ENCODE measurements at regions not wholly inside any gene's neighbourhood (a gene's known extent, or its start where the extent isn't known, plus 50 kb on each side); places are given as distances from the start of the nearest gene placed in this dataset.

- no peak for FAIRE-seq
- H3K4me3 ChIP-seq (ENCODE audit: low read depth, low read length): no peak overlapping the region
Measured at GRCh38 chr5:159400476-159400875, 70.2 kb upstream of the IL12B start.

GRCh38 chr5:159402311-159402710 lies 72.0 kb upstream of the IL12B start:
- TF ChIP-seq CTCF (IDR thresholded peaks at IDR 0.05; ENCODE audit: insufficient read depth, low read length, severe bottlenecking): no peak
- Histone ChIP-seq H3K4me3 (ENCODE audit: low read depth, low read length) (no peak overlapping the region), H3K27me3 (ENCODE audit: control insufficient read depth, insufficient read depth, low read length) (peaks cover 3% of the 10 kb centered on the region), H3K36me3 (ENCODE audit: control insufficient read depth, insufficient read depth, low read length) (no peaks in the 10 kb centered on the region)
- no peak for FAIRE-seq
- DNase-seq (ENCODE audit: low read depth): peak; percentile 22

More at GRCh38 chr5:159400476-159400875, 70.2 kb upstream of the IL12B start:
- H3K27me3 ChIP-seq (ENCODE audit: control insufficient read depth, insufficient read depth, low read length): no peaks in the 10 kb centered on the region
- no peak for DNase-seq (ENCODE audit: low read depth)
- no peaks in the 10 kb centered on the region for H3K36me3 ChIP-seq (ENCODE audit: control insufficient read depth, insufficient read depth, low read length)
- no peak for TF ChIP-seq CTCF (IDR thresholded peaks at IDR 0.05; ENCODE audit: insufficient read depth, low read length, severe bottlenecking)

GRCh38 chr5:159402856-159403255 lies 72.6 kb upstream of the IL12B start:
- FAIRE-seq (no peak), DNase-seq (ENCODE audit: low read depth) (no peak)
- TF ChIP-seq CTCF (IDR thresholded peaks at IDR 0.05; ENCODE audit: insufficient read depth, low read length, severe bottlenecking): no peak
- Histone ChIP-seq H3K4me3 (ENCODE audit: low read depth, low read length) (no peak overlapping the region), H3K27me3 (ENCODE audit: control insufficient read depth, insufficient read depth, low read length) (peaks cover 3% of the 10 kb centered on the region), H3K36me3 (ENCODE audit: control insufficient read depth, insufficient read depth, low read length) (no peaks in the 10 kb centered on the region)

GRCh38 chr5:159403906-159404681 lies 73.8 kb upstream of the IL12B start:
- Histone ChIP-seq H3K4me3 (ENCODE audit: low read depth, low read length) (no peak overlapping the region), H3K27me3 (ENCODE audit: control insufficient read depth, insufficient read depth, low read length) (peaks cover 3% of the 10 kb centered on the region), H3K36me3 (ENCODE audit: control insufficient read depth, insufficient read depth, low read length) (no peaks in the 10 kb centered on the region)
- no peak for DNase-seq (ENCODE audit: low read depth)
- no peak for TF ChIP-seq CTCF (IDR thresholded peaks at IDR 0.05; ENCODE audit: insufficient read depth, low read length, severe bottlenecking)
- FAIRE-seq: no peak

- H3K4me3 ChIP-seq (ENCODE audit: low read depth, low read length): no peak overlapping the region
- H3K36me3 ChIP-seq (ENCODE audit: control insufficient read depth, insufficient read depth, low read length): no peaks in the 10 kb centered on the region
- DNase-seq (ENCODE audit: low read depth) (no peak), FAIRE-seq (no peak)
- no peak for TF ChIP-seq CTCF (IDR thresholded peaks at IDR 0.05; ENCODE audit: insufficient read depth, low read length, severe bottlenecking)
- H3K27me3 ChIP-seq (ENCODE audit: control insufficient read depth, insufficient read depth, low read length): peaks cover 3% of the 10 kb centered on the region
Measured at GRCh38 chr5:159405611-159406031, 75.3 kb upstream of the IL12B start.

GRCh38 chr5:159406571-159406970 lies 76.3 kb upstream of the IL12B start:
- Histone ChIP-seq H3K36me3 (ENCODE audit: control insufficient read depth, insufficient read depth, low read length) (no peaks in the 10 kb centered on the region), H3K4me3 (ENCODE audit: low read depth, low read length) (no peak overlapping the region), H3K27me3 (ENCODE audit: control insufficient read depth, insufficient read depth, low read length) (peaks cover 3% of the 10 kb centered on the region)
- FAIRE-seq (no peak), DNase-seq (ENCODE audit: low read depth) (no peak)
- no peak for TF ChIP-seq CTCF (IDR thresholded peaks at IDR 0.05; ENCODE audit: insufficient read depth, low read length, severe bottlenecking)

Data from bronchial epithelial cell (primary cell).